MM.1S (cell line): ENCODE measurements at regions not wholly inside any gene's neighbourhood (a gene's known extent, or its start where the extent isn't known, plus 50 kb on each side); places are given as distances from the start of the nearest gene placed in this dataset.

Experiments
- DNase-seq: peaks from one replicate; pipeline ENCODE4 v3.0.0-alpha.2; 2015
- H2AFZ ChIP-seq: fragments of 300-600 bp; sonication (generic); 2 replicates; pipeline ENCODE4 v1.6.0; 2016; ENCODE audit warnings: antibody characterized with exemption, low read length
- H3F3A ChIP-seq: fragments of 300-600 bp; sonication (generic); 2 replicates; pipeline ENCODE4 v1.6.1; 2016; ENCODE audit warnings: mild to moderate bottlenecking, antibody characterized with exemption, low read length, moderate library complexity, mixed read lengths; ENCODE audit not compliant: insufficient read depth
- H3K27ac ChIP-seq: fragments of 300-600 bp; sonication (generic); 2 replicates; pipeline ENCODE4 v1.5.1; 2016; ENCODE audit warnings: mild to moderate bottlenecking, low read length
- H3K27me3 ChIP-seq: fragments of 300-600 bp; sonication (generic); replicated peaks from 2 replicates; pipeline ENCODE4 v1.6.0; 2016; ENCODE audit warnings: low read length; ENCODE audit not compliant: insufficient read depth
- H3K36me3 ChIP-seq: fragments of 300-600 bp; sonication (generic); replicated peaks from 2 replicates; pipeline ENCODE4 v1.6.1; 2016; ENCODE audit warnings: mild to moderate bottlenecking, low read length, mixed read lengths; ENCODE audit not compliant: insufficient read depth
- H3K4me1 ChIP-seq: fragments of 300-600 bp; sonication (generic); 2 replicates; pipeline ENCODE4 v1.6.1; 2016; ENCODE audit warnings: low read length, mixed read lengths
- H3K4me2 ChIP-seq: fragments of 300-600 bp; sonication (generic); 2 replicates; pipeline ENCODE4 v1.6.0; 2016; ENCODE audit warnings: low read depth, low read length
- H3K4me3 ChIP-seq: fragments of 300-600 bp; sonication (generic); 2 replicates; pipeline ENCODE4 v1.5.1; 2016; ENCODE audit warnings: low read length, mixed read lengths
- H3K79me2 ChIP-seq: fragments of 300-600 bp; sonication (generic); 2 replicates; pipeline ENCODE4 v1.6.1; 2016; ENCODE audit warnings: mixed run types, low read length, mixed read lengths
- H3K9ac ChIP-seq: fragments of 300-600 bp; sonication (generic); 2 replicates; pipeline ENCODE4 v1.6.1; 2016; ENCODE audit warnings: low read length, mixed read lengths
- H3K9me2 ChIP-seq: fragments of 300-600 bp; sonication (generic); replicated peaks from 2 replicates; pipeline ENCODE4 v1.6.1; 2016; ENCODE audit warnings: mild to moderate bottlenecking, low read length, mixed read lengths; ENCODE audit not compliant: insufficient read depth
- H3K9me3 ChIP-seq: fragments of 300-600 bp; sonication (generic); replicated peaks from 2 replicates; pipeline ENCODE4 v1.6.1; 2016; ENCODE audit warnings: mild to moderate bottlenecking, low read length, mixed read lengths; ENCODE audit not compliant: insufficient read depth
- H4K20me1 ChIP-seq: fragments of 300-600 bp; sonication (generic); 2 replicates; pipeline ENCODE4 v1.6.1; 2016; ENCODE audit warnings: mild to moderate bottlenecking, low read length, moderate library complexity, mixed read lengths; ENCODE audit not compliant: insufficient read depth
- CTCF ChIP-seq: fragments of 300-600 bp; sonication (generic); IDR thresholded peaks from 2 replicates; pipeline ENCODE4 v1.5.1; 2016; ENCODE audit warnings: antibody characterized with exemption, low read length, mixed read lengths
- EZH2 ChIP-seq: fragments of 300-600 bp; sonication (generic); optimal IDR thresholded peaks from 2 replicates; pipeline ENCODE3; 2017; ENCODE audit warnings: low read depth, mild to moderate bottlenecking, antibody characterized with exemption, low read length, mixed read lengths
- EZH2phosphoT487 ChIP-seq: fragments of 300-600 bp; sonication (generic); IDR thresholded peaks from 2 replicates; pipeline ENCODE4 v1.6.1; 2018; ENCODE audit warnings: antibody characterized with exemption, low read length

GRCh38 chr3:187979564-187979963 lies 174.4 kb upstream of the LPP start:
- TF ChIP-seq EZH2phosphoT487, result no peak
- no peak for TF ChIP-seq CTCF
- no peak for TF ChIP-seq EZH2
- H3K9me3 ChIP-seq, result no peaks in the 10 kb centered on the region
- H3F3A ChIP-seq, result no peaks in the 10 kb centered on the region
- no peaks in the 10 kb centered on the region for H3K9me2 ChIP-seq
- no peak overlapping the region for H3K27ac ChIP-seq
- no peak for DNase-seq
- H3K9ac ChIP-seq, result no peak overlapping the region
- H3K36me3 ChIP-seq, result no peaks in the 10 kb centered on the region
- no peak overlapping the region for H2AFZ ChIP-seq
- H3K79me2 ChIP-seq, result no peaks in the 10 kb centered on the region
- H4K20me1 ChIP-seq, result no peaks in the 10 kb centered on the region
- H3K4me2 ChIP-seq, result no peak overlapping the region
- no peak overlapping the region for H3K4me3 ChIP-seq
- H3K4me1 ChIP-seq, result no peaks in the 10 kb centered on the region
- no peaks in the 10 kb centered on the region for H3K27me3 ChIP-seq

- Histone ChIP-seq H3K9me2 (no peaks in the 10 kb centered on the region), H3F3A (no peaks in the 10 kb centered on the region), H3K36me3 (no peaks in the 10 kb centered on the region), H3K4me1 (no peaks in the 10 kb centered on the region), H3K9me3 (no peaks in the 10 kb centered on the region), H3K4me3 (no peak overlapping the region), H3K79me2 (no peaks in the 10 kb centered on the region), H3K9ac (no peak overlapping the region), H3K4me2 (no peak overlapping the region), H3K27ac (no peak overlapping the region), H2AFZ (no peak overlapping the region), H3K27me3 (no peaks in the 10 kb centered on the region), H4K20me1 (no peaks in the 10 kb centered on the region)
- TF ChIP-seq EZH2phosphoT487 (no peak), EZH2 (no peak), CTCF (no peak)
- DNase-seq, result no peak
Observed at GRCh38 chr3:187980861-187981260, 173.1 kb upstream of the LPP start.

- no peak for TF ChIP-seq EZH2
- no peak for TF ChIP-seq CTCF
- no peak for TF ChIP-seq EZH2phosphoT487
- H3K36me3 ChIP-seq, result no peaks in the 10 kb centered on the region
- H3K27ac ChIP-seq, result no peak overlapping the region
- no peak overlapping the region for H2AFZ ChIP-seq
- H3K4me2 ChIP-seq, result no peak overlapping the region
- no peaks in the 10 kb centered on the region for H3K9me3 ChIP-seq
- H3K79me2 ChIP-seq, result no peaks in the 10 kb centered on the region
- no peaks in the 10 kb centered on the region for H4K20me1 ChIP-seq
- H3K9ac ChIP-seq, result no peak overlapping the region
- H3K9me2 ChIP-seq, result no peaks in the 10 kb centered on the region
- DNase-seq, result no peak
- H3F3A ChIP-seq, result no peaks in the 10 kb centered on the region
- no peak overlapping the region for H3K4me3 ChIP-seq
- no peaks in the 10 kb centered on the region for H3K27me3 ChIP-seq
- H3K4me1 ChIP-seq, result no peaks in the 10 kb centered on the region
Observed at GRCh38 chr3:187982142-187982541, 171.8 kb upstream of the LPP start.
